ENCODE measurements at regions not wholly inside any gene's neighbourhood (a gene's known extent, or its start where the extent isn't known, plus 50 kb on each side); places are given as distances from the start of the nearest gene placed in this dataset.

GRCh38 chr20:22931653-22932608, 103.2 kb upstream of the SSTR4 start:
- Histone ChIP-seq H3K4me3 (ENCODE audit: insufficient read depth, low read length, poor library complexity, severe bottlenecking) (no peak overlapping the region), H3K9me2 (replicated peaks; ENCODE audit: insufficient read depth, low read length) (no peaks in the 10 kb centered on the region), H3K79me2 (ENCODE audit: insufficient read depth, low read length) (no peaks in the 10 kb centered on the region), H3K9me3 (ENCODE audit: insufficient read depth, low read length) (no peaks in the 10 kb centered on the region), H4K20me1 (ENCODE audit: low read depth, low read length) (no peaks in the 10 kb centered on the region), H3K36me3 (ENCODE audit: low read length) (no peaks in the 10 kb centered on the region), H3K4me2 (ENCODE audit: low read depth, low read length, poor library complexity, severe bottlenecking) (no peak overlapping the region), H3F3A (ENCODE audit: insufficient read depth) (no peaks in the 10 kb centered on the region), H3K9ac (ENCODE audit: low read length) (no peak overlapping the region), H3K27me3 (ENCODE audit: low read length) (no peaks in the 10 kb centered on the region), H3K27ac (ENCODE audit: low read depth, low read length) (no peak overlapping the region), H2AFZ (ENCODE audit: low read depth, low read length, severe bottlenecking) (no peak overlapping the region)
- TF ChIP-seq CTCF (IDR thresholded peaks at IDR 0.05; ENCODE audit: insufficient read depth, low read length, poor library complexity, severe bottlenecking) (no peak), EZH2phosphoT487 (conservative IDR thresholded peaks at IDR 0.05; ENCODE audit: low read length) (no peak)

GRCh38 chr20:22939181-22939580, 95.9 kb upstream of the SSTR4 start:
- H3F3A ChIP-seq (ENCODE audit: insufficient read depth), result no peaks in the 10 kb centered on the region
- no peaks in the 10 kb centered on the region for H3K27me3 ChIP-seq (ENCODE audit: low read length)
- no peak overlapping the region for H3K4me3 ChIP-seq (ENCODE audit: insufficient read depth, low read length, poor library complexity, severe bottlenecking)
- H3K9ac ChIP-seq (ENCODE audit: low read length), result no peak overlapping the region
- H3K36me3 ChIP-seq (ENCODE audit: low read length), result no peaks in the 10 kb centered on the region
- no peaks in the 10 kb centered on the region for H3K9me3 ChIP-seq (ENCODE audit: insufficient read depth, low read length)
- H3K79me2 ChIP-seq (ENCODE audit: insufficient read depth, low read length), result no peaks in the 10 kb centered on the region
- H3K27ac ChIP-seq (ENCODE audit: low read depth, low read length), result no peak overlapping the region
- no peak overlapping the region for H2AFZ ChIP-seq (ENCODE audit: low read depth, low read length, severe bottlenecking)
- no peaks in the 10 kb centered on the region for H3K9me2 ChIP-seq (replicated peaks; ENCODE audit: insufficient read depth, low read length)
- no peaks in the 10 kb centered on the region for H4K20me1 ChIP-seq (ENCODE audit: low read depth, low read length)
- H3K4me2 ChIP-seq (ENCODE audit: low read depth, low read length, poor library complexity, severe bottlenecking), result no peak overlapping the region
- TF ChIP-seq CTCF (IDR thresholded peaks at IDR 0.05; ENCODE audit: insufficient read depth, low read length, poor library complexity, severe bottlenecking) (no peak), EZH2phosphoT487 (conservative IDR thresholded peaks at IDR 0.05; ENCODE audit: low read length) (no peak)

- Histone ChIP-seq H3K9ac (ENCODE audit: low read length) (no peak overlapping the region), H3K4me3 (ENCODE audit: insufficient read depth, low read length, poor library complexity, severe bottlenecking) (no peak overlapping the region), H4K20me1 (ENCODE audit: low read depth, low read length) (no peaks in the 10 kb centered on the region), H3K27ac (ENCODE audit: low read depth, low read length) (no peak overlapping the region), H3K79me2 (ENCODE audit: insufficient read depth, low read length) (no peaks in the 10 kb centered on the region), H3K9me3 (ENCODE audit: insufficient read depth, low read length) (no peaks in the 10 kb centered on the region), H2AFZ (ENCODE audit: low read depth, low read length, severe bottlenecking) (no peak overlapping the region), H3K27me3 (ENCODE audit: low read length) (no peaks in the 10 kb centered on the region), H3K4me2 (ENCODE audit: low read depth, low read length, poor library complexity, severe bottlenecking) (no peak overlapping the region), H3F3A (ENCODE audit: insufficient read depth) (no peaks in the 10 kb centered on the region), H3K36me3 (ENCODE audit: low read length) (no peaks in the 10 kb centered on the region), H3K9me2 (replicated peaks; ENCODE audit: insufficient read depth, low read length) (no peaks in the 10 kb centered on the region)
- TF ChIP-seq CTCF (IDR thresholded peaks at IDR 0.05; ENCODE audit: insufficient read depth, low read length, poor library complexity, severe bottlenecking) (no peak), EZH2phosphoT487 (conservative IDR thresholded peaks at IDR 0.05; ENCODE audit: low read length) (no peak)
Measured at GRCh38 chr20:22940350-22940749, 94.8 kb upstream of the SSTR4 start.

Measured in SU-DHL-6 (cell line).